ENCODE measurements at regions not wholly inside any gene's neighbourhood (a gene's known extent, or its start where the extent isn't known, plus 50 kb on each side); places are given as distances from the start of the nearest gene placed in this dataset.

DNA sequence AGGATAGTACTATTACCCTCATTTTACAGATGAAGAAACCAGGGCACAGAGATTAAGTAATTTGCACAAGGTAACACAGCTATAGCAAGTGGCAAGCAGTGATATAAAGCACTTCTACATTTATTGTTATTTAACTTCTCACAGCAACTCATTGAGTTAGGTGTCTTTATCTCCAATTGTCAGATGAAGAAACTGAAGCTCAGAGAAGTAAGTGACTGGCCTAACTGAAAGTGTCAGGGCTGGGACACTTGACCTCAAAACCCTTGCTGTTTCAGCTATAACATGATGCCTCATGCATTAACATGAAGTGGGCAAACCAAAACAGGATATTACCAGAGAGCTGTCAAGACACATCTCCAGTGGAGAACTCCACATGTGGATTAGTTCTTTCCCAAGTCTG lies 65.8 kb upstream of the LEKR1 start:
- Histone ChIP-seq H3K27me3 (ENCODE audit: control insufficient read depth, extremely low read depth, insufficient read depth, low read length) (no peaks in the 10 kb centered on the region), H3K4me1 (ENCODE audit: control insufficient read depth, extremely low read depth, insufficient read depth, low read length) (peaks cover 37% of the 10 kb centered on the region), H3K79me2 (ENCODE audit: control insufficient read depth, insufficient read depth, low read length) (no peaks in the 10 kb centered on the region), H3K9me3 (ENCODE audit: control insufficient read depth, low read depth, low read length) (no peaks in the 10 kb centered on the region), H2AFZ (ENCODE audit: control insufficient read depth, low read length) (no peak overlapping the region), H3K27ac (ENCODE audit: control insufficient read depth, insufficient read depth, low read length) (peak overlapping the region; percentile 80), H4K20me1 (ENCODE audit: control insufficient read depth, extremely low read depth, insufficient read depth, low read length) (no peaks in the 10 kb centered on the region), H3K4me2 (ENCODE audit: control insufficient read depth, extremely low read depth, insufficient read depth, low read depth, low read length) (peak overlapping the region; percentile 68), H3K36me3 (ENCODE audit: control insufficient read depth in 2 of 2, extremely low read depth in 1 of 2, insufficient read depth in 2 of 2, low read length in 2 of 2) (no peaks in the 10 kb centered on the region), H3K4me3 (ENCODE audit: control insufficient read depth in 2 of 3, extremely low read depth in 1 of 3, insufficient read depth in 2 of 3, low read depth in 1 of 3, low read length in 3 of 3) (no peak overlapping the region), H3K9me1 (ENCODE audit: control insufficient read depth, extremely low read depth, insufficient read depth, low read length) (no peaks in the 10 kb centered on the region), H3K9ac (ENCODE audit: control insufficient read depth, extremely low read depth, insufficient read depth, low read length) (peak overlapping the region; percentile 68)
- dilution Hi-C loops (cut with MboI; ENCODE audit: extremely low pct_ligation_motif_present, low sequenced_read_pairs): no loop called here
- FAIRE-seq: peak; percentile 97
- DNase-seq (ENCODE audit: low read depth, low spot score): peak; percentile 68
- TF ChIP-seq, protein P1, sequence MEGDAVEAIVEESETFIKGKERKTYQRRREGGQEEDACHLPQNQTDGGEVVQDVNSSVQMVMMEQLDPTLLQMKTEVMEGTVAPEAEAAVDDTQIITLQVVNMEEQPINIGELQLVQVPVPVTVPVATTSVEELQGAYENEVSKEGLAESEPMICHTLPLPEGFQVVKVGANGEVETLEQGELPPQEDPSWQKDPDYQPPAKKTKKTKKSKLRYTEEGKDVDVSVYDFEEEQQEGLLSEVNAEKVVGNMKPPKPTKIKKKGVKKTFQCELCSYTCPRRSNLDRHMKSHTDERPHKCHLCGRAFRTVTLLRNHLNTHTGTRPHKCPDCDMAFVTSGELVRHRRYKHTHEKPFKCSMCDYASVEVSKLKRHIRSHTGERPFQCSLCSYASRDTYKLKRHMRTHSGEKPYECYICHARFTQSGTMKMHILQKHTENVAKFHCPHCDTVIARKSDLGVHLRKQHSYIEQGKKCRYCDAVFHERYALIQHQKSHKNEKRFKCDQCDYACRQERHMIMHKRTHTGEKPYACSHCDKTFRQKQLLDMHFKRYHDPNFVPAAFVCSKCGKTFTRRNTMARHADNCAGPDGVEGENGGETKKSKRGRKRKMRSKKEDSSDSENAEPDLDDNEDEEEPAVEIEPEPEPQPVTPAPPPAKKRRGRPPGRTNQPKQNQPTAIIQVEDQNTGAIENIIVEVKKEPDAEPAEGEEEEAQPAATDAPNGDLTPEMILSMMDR (optimal IDR thresholded peaks at IDR 0.05 in 1 of 3, IDR thresholded peaks at IDR 0.05 in 1 of 3, conservative IDR thresholded peaks at IDR 0.05 in 1 of 3; ENCODE audit: extremely low read depth in 1 of 3, insufficient read depth in 2 of 3, low read length in 3 of 3): no peak
- TF ChIP-seq EZH2 (IDR thresholded peaks at IDR 0.05; ENCODE audit: low read length): no peak

DNA sequence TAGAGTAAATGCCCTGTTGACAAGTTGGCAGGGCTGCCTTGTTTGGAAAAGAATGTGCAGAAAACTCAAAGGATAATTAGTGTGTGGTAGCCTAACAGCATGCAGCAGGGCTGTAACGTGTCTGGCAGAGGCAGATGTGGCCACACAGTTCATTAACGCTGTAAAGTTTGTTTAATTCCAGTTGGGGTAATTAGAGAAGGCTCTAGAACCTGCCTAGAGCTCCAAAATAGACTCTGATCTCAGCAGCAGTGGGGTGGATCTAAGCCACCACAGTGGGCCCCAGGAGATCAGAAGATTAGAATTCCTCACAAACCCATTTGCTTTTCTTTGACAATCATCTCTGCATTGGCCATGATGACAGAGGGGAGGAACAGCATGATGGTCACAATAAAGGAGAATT lies 65.1 kb upstream of the LEKR1 start:
- TF ChIP-seq, protein P1 (optimal IDR thresholded peaks at IDR 0.05 in 1 of 3, IDR thresholded peaks at IDR 0.05 in 1 of 3, conservative IDR thresholded peaks at IDR 0.05 in 1 of 3; ENCODE audit: extremely low read depth in 1 of 3, insufficient read depth in 2 of 3, low read length in 3 of 3): no peak
- TF ChIP-seq EZH2 (IDR thresholded peaks at IDR 0.05; ENCODE audit: low read length): no peak
- H3K27me3 ChIP-seq (ENCODE audit: control insufficient read depth, extremely low read depth, insufficient read depth, low read length): no peaks in the 10 kb centered on the region
- no peaks in the 10 kb centered on the region for H3K9me1 ChIP-seq (ENCODE audit: control insufficient read depth, extremely low read depth, insufficient read depth, low read length)
- H3K36me3 ChIP-seq (ENCODE audit: control insufficient read depth in 2 of 2, extremely low read depth in 1 of 2, insufficient read depth in 2 of 2, low read length in 2 of 2): no peaks in the 10 kb centered on the region
- DNase-seq (ENCODE audit: low read depth, low spot score) (no peak), FAIRE-seq (peak; percentile 66)
- dilution Hi-C loops (cut with MboI; ENCODE audit: extremely low pct_ligation_motif_present, low sequenced_read_pairs): no loop called here
- peak overlapping the region; percentile 66 for H2AFZ ChIP-seq (ENCODE audit: control insufficient read depth, low read length)
- peak overlapping the region; percentile 68 for H3K4me2 ChIP-seq (ENCODE audit: control insufficient read depth, extremely low read depth, insufficient read depth, low read depth, low read length)
- no peaks in the 10 kb centered on the region for H4K20me1 ChIP-seq (ENCODE audit: control insufficient read depth, extremely low read depth, insufficient read depth, low read length)
- peak overlapping the region; percentile 80 for H3K27ac ChIP-seq (ENCODE audit: control insufficient read depth, insufficient read depth, low read length)
- no peaks in the 10 kb centered on the region for H3K79me2 ChIP-seq (ENCODE audit: control insufficient read depth, insufficient read depth, low read length)
- H3K9me3 ChIP-seq (ENCODE audit: control insufficient read depth, low read depth, low read length): no peaks in the 10 kb centered on the region
- peaks cover 39% of the 10 kb centered on the region for H3K4me1 ChIP-seq (ENCODE audit: control insufficient read depth, extremely low read depth, insufficient read depth, low read length)
- peak overlapping the region; percentile 68 for H3K9ac ChIP-seq (ENCODE audit: control insufficient read depth, extremely low read depth, insufficient read depth, low read length)
- peak overlapping the region in 1 of 3 experiments; percentile 20 for H3K4me3 ChIP-seq (ENCODE audit: control insufficient read depth in 2 of 3, extremely low read depth in 1 of 3, insufficient read depth in 2 of 3, low read depth in 1 of 3, low read length in 3 of 3)

Measured in keratinocyte (primary cell).